H1 (cell line): ENCODE measurements at regions not wholly inside any gene's neighbourhood (a gene's known extent, or its start where the extent isn't known, plus 50 kb on each side); places are given as distances from the start of the nearest gene placed in this dataset.

ENCODE experiments used
- SIRT6 ChIP-seq: IDR thresholded peaks from one replicate; pipeline ENCODE4 v1.7.1; 2012; ENCODE audit warnings: low read length, inconsistent platforms
- TF ChIP-seq, protein P1 (sequence below): fragments of 300-600 bp; sonication (generic); IDR thresholded peaks from 2 replicates; pipeline ENCODE4 v1.7.1; 2012; ENCODE audit warnings: low read length, moderate library complexity, mild to moderate bottlenecking, inconsistent platforms; ENCODE audit not compliant: insufficient replicate concordance

GRCh38 chr6:142700032-142700431, 244.9 kb downstream of the HIVEP2 start (continued):
- TF ChIP-seq, protein P1, sequence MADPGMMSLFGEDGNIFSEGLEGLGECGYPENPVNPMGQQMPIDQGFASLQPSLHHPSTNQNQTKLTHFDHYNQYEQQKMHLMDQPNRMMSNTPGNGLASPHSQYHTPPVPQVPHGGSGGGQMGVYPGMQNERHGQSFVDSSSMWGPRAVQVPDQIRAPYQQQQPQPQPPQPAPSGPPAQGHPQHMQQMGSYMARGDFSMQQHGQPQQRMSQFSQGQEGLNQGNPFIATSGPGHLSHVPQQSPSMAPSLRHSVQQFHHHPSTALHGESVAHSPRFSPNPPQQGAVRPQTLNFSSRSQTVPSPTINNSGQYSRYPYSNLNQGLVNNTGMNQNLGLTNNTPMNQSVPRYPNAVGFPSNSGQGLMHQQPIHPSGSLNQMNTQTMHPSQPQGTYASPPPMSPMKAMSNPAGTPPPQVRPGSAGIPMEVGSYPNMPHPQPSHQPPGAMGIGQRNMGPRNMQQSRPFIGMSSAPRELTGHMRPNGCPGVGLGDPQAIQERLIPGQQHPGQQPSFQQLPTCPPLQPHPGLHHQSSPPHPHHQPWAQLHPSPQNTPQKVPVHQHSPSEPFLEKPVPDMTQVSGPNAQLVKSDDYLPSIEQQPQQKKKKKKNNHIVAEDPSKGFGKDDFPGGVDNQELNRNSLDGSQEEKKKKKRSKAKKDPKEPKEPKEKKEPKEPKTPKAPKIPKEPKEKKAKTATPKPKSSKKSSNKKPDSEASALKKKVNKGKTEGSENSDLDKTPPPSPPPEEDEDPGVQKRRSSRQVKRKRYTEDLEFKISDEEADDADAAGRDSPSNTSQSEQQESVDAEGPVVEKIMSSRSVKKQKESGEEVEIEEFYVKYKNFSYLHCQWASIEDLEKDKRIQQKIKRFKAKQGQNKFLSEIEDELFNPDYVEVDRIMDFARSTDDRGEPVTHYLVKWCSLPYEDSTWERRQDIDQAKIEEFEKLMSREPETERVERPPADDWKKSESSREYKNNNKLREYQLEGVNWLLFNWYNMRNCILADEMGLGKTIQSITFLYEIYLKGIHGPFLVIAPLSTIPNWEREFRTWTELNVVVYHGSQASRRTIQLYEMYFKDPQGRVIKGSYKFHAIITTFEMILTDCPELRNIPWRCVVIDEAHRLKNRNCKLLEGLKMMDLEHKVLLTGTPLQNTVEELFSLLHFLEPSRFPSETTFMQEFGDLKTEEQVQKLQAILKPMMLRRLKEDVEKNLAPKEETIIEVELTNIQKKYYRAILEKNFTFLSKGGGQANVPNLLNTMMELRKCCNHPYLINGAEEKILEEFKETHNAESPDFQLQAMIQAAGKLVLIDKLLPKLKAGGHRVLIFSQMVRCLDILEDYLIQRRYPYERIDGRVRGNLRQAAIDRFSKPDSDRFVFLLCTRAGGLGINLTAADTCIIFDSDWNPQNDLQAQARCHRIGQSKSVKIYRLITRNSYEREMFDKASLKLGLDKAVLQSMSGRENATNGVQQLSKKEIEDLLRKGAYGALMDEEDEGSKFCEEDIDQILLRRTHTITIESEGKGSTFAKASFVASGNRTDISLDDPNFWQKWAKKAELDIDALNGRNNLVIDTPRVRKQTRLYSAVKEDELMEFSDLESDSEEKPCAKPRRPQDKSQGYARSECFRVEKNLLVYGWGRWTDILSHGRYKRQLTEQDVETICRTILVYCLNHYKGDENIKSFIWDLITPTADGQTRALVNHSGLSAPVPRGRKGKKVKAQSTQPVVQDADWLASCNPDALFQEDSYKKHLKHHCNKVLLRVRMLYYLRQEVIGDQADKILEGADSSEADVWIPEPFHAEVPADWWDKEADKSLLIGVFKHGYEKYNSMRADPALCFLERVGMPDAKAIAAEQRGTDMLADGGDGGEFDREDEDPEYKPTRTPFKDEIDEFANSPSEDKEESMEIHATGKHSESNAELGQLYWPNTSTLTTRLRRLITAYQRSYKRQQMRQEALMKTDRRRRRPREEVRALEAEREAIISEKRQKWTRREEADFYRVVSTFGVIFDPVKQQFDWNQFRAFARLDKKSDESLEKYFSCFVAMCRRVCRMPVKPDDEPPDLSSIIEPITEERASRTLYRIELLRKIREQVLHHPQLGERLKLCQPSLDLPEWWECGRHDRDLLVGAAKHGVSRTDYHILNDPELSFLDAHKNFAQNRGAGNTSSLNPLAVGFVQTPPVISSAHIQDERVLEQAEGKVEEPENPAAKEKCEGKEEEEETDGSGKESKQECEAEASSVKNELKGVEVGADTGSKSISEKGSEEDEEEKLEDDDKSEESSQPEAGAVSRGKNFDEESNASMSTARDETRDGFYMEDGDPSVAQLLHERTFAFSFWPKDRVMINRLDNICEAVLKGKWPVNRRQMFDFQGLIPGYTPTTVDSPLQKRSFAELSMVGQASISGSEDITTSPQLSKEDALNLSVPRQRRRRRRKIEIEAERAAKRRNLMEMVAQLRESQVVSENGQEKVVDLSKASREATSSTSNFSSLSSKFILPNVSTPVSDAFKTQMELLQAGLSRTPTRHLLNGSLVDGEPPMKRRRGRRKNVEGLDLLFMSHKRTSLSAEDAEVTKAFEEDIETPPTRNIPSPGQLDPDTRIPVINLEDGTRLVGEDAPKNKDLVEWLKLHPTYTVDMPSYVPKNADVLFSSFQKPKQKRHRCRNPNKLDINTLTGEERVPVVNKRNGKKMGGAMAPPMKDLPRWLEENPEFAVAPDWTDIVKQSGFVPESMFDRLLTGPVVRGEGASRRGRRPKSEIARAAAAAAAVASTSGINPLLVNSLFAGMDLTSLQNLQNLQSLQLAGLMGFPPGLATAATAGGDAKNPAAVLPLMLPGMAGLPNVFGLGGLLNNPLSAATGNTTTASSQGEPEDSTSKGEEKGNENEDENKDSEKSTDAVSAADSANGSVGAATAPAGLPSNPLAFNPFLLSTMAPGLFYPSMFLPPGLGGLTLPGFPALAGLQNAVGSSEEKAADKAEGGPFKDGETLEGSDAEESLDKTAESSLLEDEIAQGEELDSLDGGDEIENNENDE, result no peak
- TF ChIP-seq SIRT6, result no peak
- TF ChIP-seq, all 59 proteins: peak for 0
